Jurkat, Clone E6-1 (cell line): ENCODE measurements at regions not wholly inside any gene's neighbourhood (a gene's known extent, or its start where the extent isn't known, plus 50 kb on each side); places are given as distances from the start of the nearest gene placed in this dataset.

ENCODE experiments used
- DNase-seq: peaks from one replicate; pipeline ENCODE4 v3.0.0-alpha.2; 2011; ENCODE audit warnings: low read depth, low spot score
- H3K4me3 ChIP-seq: 2 replicates; pipeline ENCODE4 v1.5.1; 2011; ENCODE audit warnings: mild to moderate bottlenecking, low read length, control low read depth, moderate library complexity

GRCh38 chr12:97899529-97899928 is 436.9 kb downstream of the RMST start:
- no peak for DNase-seq
- no peak overlapping the region for H3K4me3 ChIP-seq

DNA sequence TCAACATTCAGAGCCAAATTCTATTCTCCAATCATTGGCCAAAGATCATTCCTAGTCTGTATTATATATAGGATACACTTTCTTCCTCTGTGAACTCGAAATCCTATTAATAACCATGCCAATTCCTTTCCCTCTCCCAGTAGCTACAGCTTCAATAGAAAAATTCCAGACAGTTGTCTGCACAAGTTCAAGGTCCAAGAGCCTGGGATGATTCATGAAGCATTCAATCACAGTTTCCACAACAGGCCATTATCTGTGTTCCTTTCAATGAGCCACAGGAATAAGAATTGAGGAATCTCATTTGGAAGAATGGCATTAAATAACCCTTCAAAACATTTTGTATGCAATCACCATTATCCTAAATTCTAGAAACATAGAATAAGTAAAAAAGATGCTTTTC is 437.4 kb downstream of the RMST start:
- DNase-seq: no peak
- no peak overlapping the region for H3K4me3 ChIP-seq

GRCh38 chr12:97903356-97903755 is 440.8 kb downstream of the RMST start:
- peak; percentile 68 for DNase-seq

DNA sequence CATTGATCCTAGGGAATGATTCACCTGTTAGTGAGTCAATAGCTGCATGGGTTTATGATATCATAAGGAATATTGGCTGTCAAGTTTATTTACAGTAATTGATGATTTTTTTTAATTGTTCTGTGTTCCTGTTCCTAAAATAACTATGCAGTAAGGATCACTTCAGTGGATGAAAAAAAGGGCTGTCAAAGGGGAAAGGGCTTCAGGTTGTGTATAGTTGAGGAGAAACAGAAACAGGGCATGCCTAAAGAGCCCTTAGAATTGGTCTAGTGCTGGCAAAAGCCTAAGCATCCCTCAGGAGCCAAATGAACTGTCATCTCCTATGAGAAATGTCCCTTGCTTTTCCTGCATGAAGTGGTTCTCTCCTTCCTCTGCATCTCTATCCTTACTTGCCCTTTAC is 444.9 kb downstream of the RMST start:
- H3K4me3 ChIP-seq: no peak overlapping the region
- DNase-seq: no peak

More at GRCh38 chr12:97903356-97903755, 440.8 kb downstream of the RMST start:
- no peak overlapping the region for H3K4me3 ChIP-seq

DNA sequence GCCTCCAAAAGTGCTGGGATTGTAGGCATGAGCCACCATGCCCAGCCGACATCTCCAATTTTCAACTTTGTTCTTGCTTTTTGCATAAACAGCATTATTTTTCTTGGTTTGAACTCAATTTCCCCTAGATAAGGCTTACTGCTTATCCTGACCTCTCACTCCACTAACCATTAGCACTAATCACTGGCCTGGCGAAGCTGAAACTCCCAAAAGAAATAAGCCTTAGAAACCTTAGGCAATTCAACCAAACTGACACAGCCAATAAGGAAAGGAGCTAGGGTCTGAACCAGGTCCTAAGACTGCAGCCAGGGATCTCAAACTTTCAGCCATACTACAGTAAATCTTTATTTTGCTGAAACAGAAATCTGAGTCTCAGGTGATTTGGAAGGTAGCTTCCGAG is 448.0 kb downstream of the RMST start:
- no peak for DNase-seq
- H3K4me3 ChIP-seq: no peak overlapping the region

GRCh38 chr12:97912943-97913342 is 450.3 kb downstream of the RMST start:
- no peak for DNase-seq

GRCh38 chr12:97921979-97922722 is 459.5 kb downstream of the RMST start:
- no peak for DNase-seq
- H3K4me3 ChIP-seq: no peak overlapping the region

More at GRCh38 chr12:97912943-97913342, 450.3 kb downstream of the RMST start:
- no peak overlapping the region for H3K4me3 ChIP-seq

- no peak overlapping the region for H3K4me3 ChIP-seq
- DNase-seq: no peak
These were observed 460.9 kb downstream of the RMST start for GRCh38 chr12:97923546-97923945.

GRCh38 chr12:97924122-97924521 is 461.5 kb downstream of the RMST start:
- no peak overlapping the region for H3K4me3 ChIP-seq
- no peak for DNase-seq

DNA sequence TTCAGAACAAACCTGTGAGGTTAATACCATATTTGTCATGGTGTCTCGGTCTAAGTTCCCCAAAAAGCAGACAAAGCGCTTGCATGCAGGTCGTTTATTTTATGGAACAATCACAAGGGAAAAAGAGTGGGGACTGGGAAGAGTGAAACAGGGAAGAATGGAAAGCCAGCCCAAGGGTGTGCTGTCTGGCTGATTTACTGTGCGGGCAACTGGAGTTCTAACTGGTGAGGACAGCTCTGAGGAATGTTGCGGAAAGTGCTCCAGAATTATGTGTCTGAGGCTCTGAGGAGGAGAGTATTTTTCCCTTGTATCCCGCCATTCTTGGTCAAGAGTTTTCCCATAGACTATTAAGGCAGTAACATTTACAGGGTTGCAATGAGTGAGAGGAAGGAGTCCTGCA is 465.4 kb downstream of the RMST start:
- no peak overlapping the region for H3K4me3 ChIP-seq
- DNase-seq: no peak

DNA sequence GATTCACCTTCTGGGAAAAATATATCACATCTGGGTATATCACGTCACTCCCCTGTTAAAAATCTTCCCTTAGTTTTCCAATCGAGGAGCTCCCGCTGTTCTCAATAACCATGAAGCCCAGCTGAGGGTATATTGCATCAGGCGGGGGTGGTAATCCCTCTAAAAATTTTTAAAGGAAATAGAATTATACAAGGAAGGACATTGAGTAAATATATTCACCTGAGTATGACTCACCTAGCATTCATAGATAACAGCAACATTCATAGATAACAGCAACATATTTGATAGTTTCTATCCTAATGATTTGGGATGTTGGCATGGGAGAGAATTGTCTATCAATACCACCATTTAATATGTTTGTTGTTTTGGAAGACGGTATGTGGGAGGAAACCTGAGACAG is 473.6 kb downstream of the RMST start:
- DNase-seq: no peak
- no peak overlapping the region for H3K4me3 ChIP-seq

DNA sequence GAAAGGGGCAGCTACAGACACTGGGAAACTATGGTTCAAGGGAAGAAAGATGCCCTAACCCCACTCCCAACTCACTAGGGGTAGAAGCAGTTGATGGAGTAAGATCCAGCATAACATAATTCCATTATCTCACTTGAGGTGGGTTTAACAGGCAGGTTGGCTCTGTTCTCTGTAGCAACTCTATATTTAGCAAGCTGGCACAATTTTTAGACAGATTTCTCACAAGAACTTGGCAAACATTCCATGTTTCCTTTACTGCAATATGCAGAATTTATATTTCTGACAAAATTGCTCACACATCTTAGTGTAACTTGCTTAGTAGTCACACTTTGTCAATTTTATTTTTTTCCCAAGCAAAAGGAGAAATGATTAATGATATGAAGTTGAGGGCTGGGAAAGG is 475.4 kb downstream of the RMST start:
- DNase-seq: no peak
- no peak overlapping the region for H3K4me3 ChIP-seq

- no peak overlapping the region for H3K4me3 ChIP-seq
- DNase-seq: no peak
These were observed 476.6 kb downstream of the RMST start for GRCh38 chr12:97939156-97939555.

DNA sequence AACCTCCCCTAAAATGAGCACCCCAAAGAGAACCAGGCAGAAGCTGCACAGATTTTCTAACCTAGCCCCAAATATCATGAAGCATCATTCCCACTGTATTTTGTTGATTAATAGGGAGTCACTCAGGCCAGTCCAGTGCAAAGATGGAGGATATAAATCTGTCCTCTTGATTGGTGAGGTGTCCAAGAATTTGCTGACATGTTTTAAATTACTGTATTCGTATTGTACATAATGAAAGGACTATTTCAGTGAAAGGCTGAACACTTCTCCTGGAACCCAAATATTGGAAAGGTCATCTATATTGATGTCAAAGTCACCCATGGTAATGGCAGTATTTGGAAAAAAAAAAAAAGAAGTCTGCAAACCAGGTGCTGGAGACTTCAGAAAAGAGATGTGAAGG is 477.5 kb downstream of the RMST start:
- H3K4me3 ChIP-seq: no peak overlapping the region
- no peak for DNase-seq

GRCh38 chr12:97940629-97941028 is 478.0 kb downstream of the RMST start:
- H3K4me3 ChIP-seq: no peak overlapping the region
- no peak for DNase-seq

GRCh38 chr12:97941686-97942354 is 479.2 kb downstream of the RMST start:
- no peak for DNase-seq

GRCh38 chr12:97943359-97943758 is 480.8 kb downstream of the RMST start:
- DNase-seq: peak; percentile 12
- H3K4me3 ChIP-seq: no peak overlapping the region

More at GRCh38 chr12:97941686-97942354, 479.2 kb downstream of the RMST start:
- no peak overlapping the region for H3K4me3 ChIP-seq

GRCh38 chr12:97944576-97944975 is 482.0 kb downstream of the RMST start:
- H3K4me3 ChIP-seq: no peak overlapping the region
- no peak for DNase-seq

DNA sequence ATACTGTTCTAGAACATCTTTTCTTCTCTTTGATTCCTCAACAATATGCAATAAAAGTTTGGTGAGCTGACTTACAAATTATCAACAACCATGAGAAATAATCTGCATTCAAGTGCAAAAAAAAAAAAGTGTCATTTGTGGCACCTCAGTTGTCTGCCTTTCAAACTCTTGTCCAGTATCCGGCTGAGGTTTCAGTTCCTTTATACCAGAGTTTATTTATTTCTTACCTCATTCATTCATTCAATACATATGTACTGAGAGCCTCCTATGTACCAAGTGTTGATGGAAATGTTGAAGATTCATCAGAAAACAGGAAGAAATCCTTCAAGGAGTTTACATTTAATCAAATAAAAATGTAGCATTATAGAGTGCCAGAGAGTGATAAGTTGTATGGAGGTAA is 484.1 kb downstream of the RMST start:
- DNase-seq: no peak
- no peak overlapping the region for H3K4me3 ChIP-seq

DNA sequence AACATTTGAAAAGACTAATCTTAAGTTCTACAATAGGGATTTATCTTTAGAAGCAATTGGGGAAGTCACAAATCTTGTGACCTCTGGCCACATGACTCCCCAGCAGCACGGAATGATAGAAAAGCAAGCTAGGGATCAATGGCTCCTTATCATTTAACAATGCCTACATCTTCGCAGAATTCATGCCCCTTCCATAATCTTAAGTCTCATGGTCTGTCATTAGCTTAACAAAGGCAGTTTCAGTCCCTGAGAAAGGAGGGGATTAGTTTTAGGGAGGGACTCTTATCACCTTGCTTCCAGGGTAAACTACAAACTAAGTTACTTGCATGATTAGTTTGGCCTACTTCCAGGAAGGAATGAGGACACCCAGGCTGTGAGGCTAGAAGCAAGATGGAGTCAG is 486.0 kb downstream of the RMST start:
- no peak for DNase-seq
- H3K4me3 ChIP-seq: no peak overlapping the region

DNA sequence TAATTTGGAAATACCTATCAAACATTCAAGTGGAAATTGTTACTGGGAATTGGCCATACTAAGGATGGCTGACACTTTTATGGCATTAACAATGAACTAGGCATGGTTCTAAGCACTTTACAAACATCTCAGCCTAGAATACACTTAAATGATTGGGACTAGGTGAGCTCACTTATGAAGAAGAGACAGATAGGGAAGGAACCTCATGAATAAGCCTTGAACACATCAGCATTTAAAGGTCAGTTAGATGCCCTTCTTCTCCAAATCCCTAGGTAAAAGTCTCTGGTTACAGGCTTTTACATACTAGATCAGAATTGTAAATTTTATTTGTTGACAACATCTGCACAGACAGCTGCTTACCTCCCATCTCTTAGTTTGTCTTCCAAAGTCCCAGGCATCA is 488.6 kb downstream of the RMST start:
- no peak for DNase-seq

More for the DNA sequence above, 488.6 kb downstream of the RMST start:
- H3K4me3 ChIP-seq: no peak overlapping the region
